ENCODE measurements at regions not wholly inside any gene's neighbourhood (a gene's known extent, or its start where the extent isn't known, plus 50 kb on each side); places are given as distances from the start of the nearest gene placed in this dataset.

DNA sequence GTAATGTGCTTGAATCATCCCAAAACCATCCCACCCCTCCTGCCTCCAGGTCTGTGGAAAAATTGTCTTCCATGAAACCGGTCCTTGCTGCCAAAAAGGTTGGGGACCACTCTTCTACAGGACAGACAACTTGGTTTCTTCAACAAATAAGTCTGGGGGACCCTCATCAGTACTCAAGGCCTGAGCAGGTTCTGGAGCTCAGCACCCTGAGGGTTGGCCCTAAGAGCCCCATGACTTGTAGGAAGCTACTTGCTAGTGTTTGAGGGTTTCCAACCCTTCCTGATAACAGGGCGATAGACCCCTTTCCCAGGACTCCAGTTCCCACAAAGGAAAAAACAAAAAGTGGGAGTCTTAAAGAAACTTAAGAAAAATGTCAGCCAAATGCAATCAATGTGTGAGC lies 52.9 kb upstream of the SLCO2A1 start:
- H2BK15ac ChIP-seq (ENCODE audit: low read length), result no peak overlapping the region
- H2AK5ac ChIP-seq (ENCODE audit: low read depth, low read length), result no peak overlapping the region
- H4K5ac ChIP-seq (ENCODE audit: insufficient read length, low read depth, low read length), result no peak overlapping the region
- no peaks in the 10 kb centered on the region for H3K79me2 ChIP-seq (ENCODE audit: control insufficient read depth in 1 of 2, insufficient read depth in 2 of 2, low read length in 2 of 2)
- no peaks in the 10 kb centered on the region for H4K20me1 ChIP-seq (replicated peaks in 1 of 2; ENCODE audit: control insufficient read depth in 1 of 2, insufficient read depth in 2 of 2, low read length in 2 of 2)
- CTCF ChIA-PET (ENCODE audit: partially characterized antibody), result no interaction called here
- H3K36me3 ChIP-seq (ENCODE audit: control insufficient read depth in 2 of 4, insufficient read depth in 4 of 4, low read length in 3 of 4), result no peaks in the 10 kb centered on the region
- no peak for FAIRE-seq
- H3K23ac ChIP-seq (ENCODE audit: insufficient read length), result no peak overlapping the region
- no peaks in the 10 kb centered on the region for H3K23me2 ChIP-seq (ENCODE audit: low read depth, low read length)
- H3K4me3 ChIP-seq (ENCODE audit: extremely low read depth in 1 of 4, insufficient read depth in 2 of 4, low read depth in 3 of 4, low read length in 4 of 4), result no peak overlapping the region
- H3K27me3 ChIP-seq (replicated peaks in 1 of 4; ENCODE audit: control insufficient read depth in 3 of 4, extremely low read depth in 1 of 4, insufficient read depth in 3 of 4, low read length in 3 of 4), result no peaks in the 10 kb centered on the region
- H2BK20ac ChIP-seq (ENCODE audit: low read length), result no peak overlapping the region
- H3K18ac ChIP-seq (ENCODE audit: extremely low read depth, low read length), result no peak overlapping the region
- peaks cover 8 to 9% of the 10 kb centered on the region in 2 experiments; a peak in 3 of 4 replicates for H3K9me3 ChIP-seq (ENCODE audit: insufficient read depth in 2 of 2, low read depth in 1 of 2, low read length in 1 of 2)
- no peaks in the 10 kb centered on the region for H3K4me1 ChIP-seq (replicated peaks in 1 of 4; ENCODE audit: control insufficient read depth in 3 of 4, insufficient read depth in 4 of 4, low read length in 3 of 4)
- no peak overlapping the region for H2BK120ac ChIP-seq (replicated peaks; ENCODE audit: low read depth, low read length)
- no peak for DNase-seq (ENCODE audit: low read depth in 1 of 2, low spot score in 2 of 2)
- H4K91ac ChIP-seq (replicated peaks; ENCODE audit: insufficient read length, low read length), result no peak overlapping the region
- H3K27ac ChIP-seq (ENCODE audit: low read depth, low read length), result no peak overlapping the region
- H3K79me1 ChIP-seq (ENCODE audit: low read depth, low read length), result no peaks in the 10 kb centered on the region
- H2BK12ac ChIP-seq (ENCODE audit: low read depth, low read length), result no peak overlapping the region
- 100% methylated on average over 2 of the region's 2 CpGs; no CpG with 5 or more reads in 1 of the 2 experiments for WGBS, 2 experiments (ENCODE audit: extremely low coverage in 1 of 2, insufficient coverage in 1 of 2, insufficient read length in 1 of 2, insufficient replicate concordance in 2 of 2, low coverage in 1 of 2, low lambda C conversion rate in 2 of 2, missing lambda C conversion rate in 1 of 2)
- H2AFZ ChIP-seq (ENCODE audit: low read length), result no peak overlapping the region
- no peak overlapping the region for H4K8ac ChIP-seq (ENCODE audit: extremely low read depth, insufficient read depth, low read length)
- POLR2A ChIA-PET (ENCODE audit: partially characterized antibody), result interaction anchor here (1.4 kb wide), 1 partner anchor 291 kb away, joined by 3 read pairs; no protein-coding TSS in a partner anchor
- no peak overlapping the region for H3K4me2 ChIP-seq (ENCODE audit: insufficient read depth in 1 of 2, low read depth in 2 of 2, low read length in 2 of 2)
- no peak overlapping the region for H3K14ac ChIP-seq (ENCODE audit: insufficient read length)
- H3K9ac ChIP-seq (replicated peaks in 1 of 4; ENCODE audit: extremely low read depth in 1 of 4, low read depth in 3 of 4, low read length in 3 of 4), result no peak overlapping the region
- no peak overlapping the region for H3K56ac ChIP-seq (replicated peaks; ENCODE audit: insufficient read length, low read depth, low read length)
- H3K4ac ChIP-seq (replicated peaks; ENCODE audit: insufficient read length, low read depth, low read length), result no peak overlapping the region
- no peak overlapping the region for H2BK5ac ChIP-seq (ENCODE audit: low read depth, low read length)
- no peak for TF ChIP-seq SP2 (IDR thresholded peaks at IDR 0.05; ENCODE audit: low read length)
- TF ChIP-seq, protein P1, sequence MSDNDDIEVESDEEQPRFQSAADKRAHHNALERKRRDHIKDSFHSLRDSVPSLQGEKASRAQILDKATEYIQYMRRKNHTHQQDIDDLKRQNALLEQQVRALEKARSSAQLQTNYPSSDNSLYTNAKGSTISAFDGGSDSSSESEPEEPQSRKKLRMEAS (IDR thresholded peaks at IDR 0.05), result no peak
- no peak for TF ChIP-seq GTF2F1 (IDR thresholded peaks at IDR 0.05; ENCODE audit: borderline replicate concordance, low read depth, low read length)
- TF ChIP-seq KDM5A (IDR thresholded peaks at IDR 0.05; ENCODE audit: low read length), result no peak
- TF ChIP-seq, protein P2, sequence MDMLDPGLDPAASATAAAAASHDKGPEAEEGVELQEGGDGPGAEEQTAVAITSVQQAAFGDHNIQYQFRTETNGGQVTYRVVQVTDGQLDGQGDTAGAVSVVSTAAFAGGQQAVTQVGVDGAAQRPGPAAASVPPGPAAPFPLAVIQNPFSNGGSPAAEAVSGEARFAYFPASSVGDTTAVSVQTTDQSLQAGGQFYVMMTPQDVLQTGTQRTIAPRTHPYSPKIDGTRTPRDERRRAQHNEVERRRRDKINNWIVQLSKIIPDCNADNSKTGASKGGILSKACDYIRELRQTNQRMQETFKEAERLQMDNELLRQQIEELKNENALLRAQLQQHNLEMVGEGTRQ (IDR thresholded peaks at IDR 0.05; ENCODE audit: low read length), result no peak
- no peak for TF ChIP-seq FOSL1 (IDR thresholded peaks at IDR 0.05; ENCODE audit: insufficient read depth, low read depth, low read length)
- no peak for TF ChIP-seq YY1 (IDR thresholded peaks at IDR 0.05; ENCODE audit: low read depth, low read length)
- no peak for TF ChIP-seq SAP30 (IDR thresholded peaks at IDR 0.05; ENCODE audit: insufficient read depth, insufficient replicate concordance, low read length)
- TF ChIP-seq ZNF274 (IDR thresholded peaks at IDR 0.05; ENCODE audit: borderline replicate concordance, extremely low read depth, low read length), result no peak
- no peak for TF ChIP-seq KDM4A (IDR thresholded peaks at IDR 0.05; ENCODE audit: low read depth, low read length, severe bottlenecking)
- no peak for TF ChIP-seq TBP (IDR thresholded peaks at IDR 0.05; ENCODE audit: low read depth, low read length)
- TF ChIP-seq NANOG (IDR thresholded peaks at IDR 0.05; ENCODE audit: insufficient read depth, low read depth, low read length, poor library complexity, severe bottlenecking), result no peak
- TF ChIP-seq, protein P3, sequence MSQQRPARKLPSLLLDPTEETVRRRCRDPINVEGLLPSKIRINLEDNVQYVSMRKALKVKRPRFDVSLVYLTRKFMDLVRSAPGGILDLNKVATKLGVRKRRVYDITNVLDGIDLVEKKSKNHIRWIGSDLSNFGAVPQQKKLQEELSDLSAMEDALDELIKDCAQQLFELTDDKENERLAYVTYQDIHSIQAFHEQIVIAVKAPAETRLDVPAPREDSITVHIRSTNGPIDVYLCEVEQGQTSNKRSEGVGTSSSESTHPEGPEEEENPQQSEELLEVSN (IDR thresholded peaks at IDR 0.05), result no peak

Data from H1 (cell line).